GM23338 (cell line): ENCODE measurements at regions not wholly inside any gene's neighbourhood (a gene's known extent, or its start where the extent isn't known, plus 50 kb on each side); places are given as distances from the start of the nearest gene placed in this dataset.

ENCODE experiments used
- EZH2 ChIP-seq: fragments of 200-600 bp; sonication (generic); IDR thresholded peaks from one replicate; pipeline ENCODE4 v1.8.0; 2017; ENCODE audit warnings: antibody characterized with exemption, mild to moderate bottlenecking, low read depth; ENCODE audit not compliant: unreplicated experiment
- EZH2phosphoT487 ChIP-seq: fragments of 200-600 bp; sonication (generic); IDR thresholded peaks from one replicate; pipeline ENCODE4 v1.8.1; 2018; ENCODE audit warnings: antibody characterized with exemption; ENCODE audit not compliant: unreplicated experiment
- JUNB ChIP-seq: IDR thresholded peaks from one replicate; pipeline ENCODE4 v1.6.1; 2016; ENCODE audit warnings: antibody characterized with exemption; ENCODE audit not compliant: unreplicated experiment
- POLR2AphosphoS5 ChIP-seq: IDR thresholded peaks from 2 replicates; pipeline ENCODE4 v1.6.1; 2016; ENCODE audit warnings: antibody characterized with exemption, low read depth
- ZNF331 ChIP-seq: fragments of 250-450 bp; sonication (Bioruptor Pico); IDR thresholded peaks from 2 replicates; pipeline ENCODE4 v1.5.0; 2020; ENCODE audit warnings: low read depth, mild to moderate bottlenecking, moderate library complexity
- TF ChIP-seq, protein P1 (sequence below), 2 experiments: fragments of 200-600 bp in 1 of 2; sonication (generic) in 1 of 2; conservative IDR thresholded peaks; 2 replicates each; pipeline versions ENCODE4 v1.5.1 to v1.6.1; 2016 to 2017; ENCODE audit warnings: antibody characterized with exemption in 2 of 2, low read depth in 2 of 2, mild to moderate bottlenecking in 2 of 2, moderate library complexity in 1 of 2
- TF ChIP-seq, protein P2 (sequence below): IDR thresholded peaks from one replicate; pipeline ENCODE4 v1.6.1; 2018; ENCODE audit warnings: antibody characterized with exemption; ENCODE audit not compliant: unreplicated experiment

DNA sequence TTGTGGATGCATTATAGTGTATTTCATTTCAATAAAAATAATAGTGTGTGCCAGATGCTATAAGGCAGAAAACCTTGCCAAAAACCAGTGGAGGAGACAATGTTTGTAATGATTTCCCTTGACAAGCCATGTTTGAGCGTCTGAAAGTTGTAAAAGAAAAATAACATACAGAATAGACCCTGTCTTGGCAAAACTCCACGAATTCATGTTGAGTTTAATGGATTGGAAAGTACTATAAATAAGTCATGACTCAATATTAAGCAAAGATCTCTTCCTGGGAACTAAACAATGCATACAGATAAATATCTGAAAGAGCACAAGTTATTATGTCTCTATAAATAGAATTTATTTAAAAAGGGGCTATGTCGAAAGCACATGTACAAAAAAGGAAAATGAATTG, 543.5 kb downstream of the GABRG1 start:
- TF ChIP-seq, protein P1, sequence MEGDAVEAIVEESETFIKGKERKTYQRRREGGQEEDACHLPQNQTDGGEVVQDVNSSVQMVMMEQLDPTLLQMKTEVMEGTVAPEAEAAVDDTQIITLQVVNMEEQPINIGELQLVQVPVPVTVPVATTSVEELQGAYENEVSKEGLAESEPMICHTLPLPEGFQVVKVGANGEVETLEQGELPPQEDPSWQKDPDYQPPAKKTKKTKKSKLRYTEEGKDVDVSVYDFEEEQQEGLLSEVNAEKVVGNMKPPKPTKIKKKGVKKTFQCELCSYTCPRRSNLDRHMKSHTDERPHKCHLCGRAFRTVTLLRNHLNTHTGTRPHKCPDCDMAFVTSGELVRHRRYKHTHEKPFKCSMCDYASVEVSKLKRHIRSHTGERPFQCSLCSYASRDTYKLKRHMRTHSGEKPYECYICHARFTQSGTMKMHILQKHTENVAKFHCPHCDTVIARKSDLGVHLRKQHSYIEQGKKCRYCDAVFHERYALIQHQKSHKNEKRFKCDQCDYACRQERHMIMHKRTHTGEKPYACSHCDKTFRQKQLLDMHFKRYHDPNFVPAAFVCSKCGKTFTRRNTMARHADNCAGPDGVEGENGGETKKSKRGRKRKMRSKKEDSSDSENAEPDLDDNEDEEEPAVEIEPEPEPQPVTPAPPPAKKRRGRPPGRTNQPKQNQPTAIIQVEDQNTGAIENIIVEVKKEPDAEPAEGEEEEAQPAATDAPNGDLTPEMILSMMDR (conservative IDR thresholded peaks at IDR 0.05; ENCODE audit: low read depth in 2 of 2) = no peak
- TF ChIP-seq ZNF331 (CRISPR knock-in tag) (no peak), JUNB (no peak), POLR2AphosphoS5 (no peak), EZH2 (no peak), EZH2phosphoT487 (no peak)
- TF ChIP-seq, protein P2, sequence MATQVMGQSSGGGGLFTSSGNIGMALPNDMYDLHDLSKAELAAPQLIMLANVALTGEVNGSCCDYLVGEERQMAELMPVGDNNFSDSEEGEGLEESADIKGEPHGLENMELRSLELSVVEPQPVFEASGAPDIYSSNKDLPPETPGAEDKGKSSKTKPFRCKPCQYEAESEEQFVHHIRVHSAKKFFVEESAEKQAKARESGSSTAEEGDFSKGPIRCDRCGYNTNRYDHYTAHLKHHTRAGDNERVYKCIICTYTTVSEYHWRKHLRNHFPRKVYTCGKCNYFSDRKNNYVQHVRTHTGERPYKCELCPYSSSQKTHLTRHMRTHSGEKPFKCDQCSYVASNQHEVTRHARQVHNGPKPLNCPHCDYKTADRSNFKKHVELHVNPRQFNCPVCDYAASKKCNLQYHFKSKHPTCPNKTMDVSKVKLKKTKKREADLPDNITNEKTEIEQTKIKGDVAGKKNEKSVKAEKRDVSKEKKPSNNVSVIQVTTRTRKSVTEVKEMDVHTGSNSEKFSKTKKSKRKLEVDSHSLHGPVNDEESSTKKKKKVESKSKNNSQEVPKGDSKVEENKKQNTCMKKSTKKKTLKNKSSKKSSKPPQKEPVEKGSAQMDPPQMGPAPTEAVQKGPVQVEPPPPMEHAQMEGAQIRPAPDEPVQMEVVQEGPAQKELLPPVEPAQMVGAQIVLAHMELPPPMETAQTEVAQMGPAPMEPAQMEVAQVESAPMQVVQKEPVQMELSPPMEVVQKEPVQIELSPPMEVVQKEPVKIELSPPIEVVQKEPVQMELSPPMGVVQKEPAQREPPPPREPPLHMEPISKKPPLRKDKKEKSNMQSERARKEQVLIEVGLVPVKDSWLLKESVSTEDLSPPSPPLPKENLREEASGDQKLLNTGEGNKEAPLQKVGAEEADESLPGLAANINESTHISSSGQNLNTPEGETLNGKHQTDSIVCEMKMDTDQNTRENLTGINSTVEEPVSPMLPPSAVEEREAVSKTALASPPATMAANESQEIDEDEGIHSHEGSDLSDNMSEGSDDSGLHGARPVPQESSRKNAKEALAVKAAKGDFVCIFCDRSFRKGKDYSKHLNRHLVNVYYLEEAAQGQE = no peak
